ENCODE measurements at regions not wholly inside any gene's neighbourhood (a gene's known extent, or its start where the extent isn't known, plus 50 kb on each side); places are given as distances from the start of the nearest gene placed in this dataset.

DNA sequence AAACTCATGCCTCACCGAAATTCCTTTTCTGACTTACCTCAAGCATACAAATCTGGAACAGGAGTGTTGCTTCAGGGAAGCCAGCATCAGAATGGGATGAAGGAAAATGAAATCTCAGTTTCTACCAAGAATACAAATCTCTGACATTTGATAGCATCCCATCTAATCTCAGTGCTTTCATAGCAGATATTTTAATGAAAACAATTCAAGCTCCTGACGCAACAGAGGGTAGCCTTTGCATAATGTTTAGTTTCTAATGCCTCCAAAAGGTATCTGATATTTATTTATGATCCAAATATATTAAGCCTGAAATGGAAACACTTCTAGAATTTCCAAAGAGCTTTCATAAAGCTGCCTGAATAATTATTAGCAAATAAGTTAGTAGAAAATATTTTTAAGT, 251.4 kb downstream of the DEPDC1B start:
- peaks cover 27% of the 10 kb centered on the region for H3K27me3 ChIP-seq (ENCODE audit: insufficient read depth, poor library complexity, severe bottlenecking)
- H3K4me3 ChIP-seq (ENCODE audit: severe bottlenecking): no peak overlapping the region
- TF ChIP-seq CTCF (IDR thresholded peaks at IDR 0.05; ENCODE audit: poor library complexity, severe bottlenecking): no peak
- no peaks in the 10 kb centered on the region for H3K4me1 ChIP-seq (ENCODE audit: insufficient read depth, poor library complexity, severe bottlenecking)
- DNase-seq (ENCODE audit: low spot score) (no peak), ATAC-seq (ENCODE audit: low read depth) (no peak)
- H3K27ac ChIP-seq (ENCODE audit: poor library complexity, severe bottlenecking): no peak overlapping the region
- no peaks in the 10 kb centered on the region for H3K9me3 ChIP-seq (ENCODE audit: severe bottlenecking)
- H3K36me3 ChIP-seq (ENCODE audit: low read depth): no peaks in the 10 kb centered on the region

GRCh38 chr5:60447488-60447920, 252.5 kb downstream of the DEPDC1B start:
- no peak for ATAC-seq (ENCODE audit: low read depth)

DNA sequence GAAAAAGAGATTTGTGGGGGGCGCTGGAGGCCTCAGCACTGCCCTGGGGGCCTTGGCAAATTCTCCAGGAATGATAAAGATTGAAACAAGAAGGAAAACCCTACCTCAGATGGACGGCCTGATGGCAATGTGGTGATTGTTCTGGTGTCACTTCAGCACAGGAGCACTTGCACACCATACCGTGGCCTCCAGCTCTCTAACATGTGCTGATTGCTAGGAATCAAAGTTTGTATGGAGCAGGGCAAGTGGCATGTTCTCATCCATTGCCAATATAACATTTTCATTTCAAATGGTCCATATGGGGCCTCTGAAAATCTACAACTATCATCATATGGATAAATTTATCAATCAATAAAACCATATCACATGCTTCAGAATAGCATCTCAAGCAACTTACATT, 253.0 kb downstream of the DEPDC1B start:
- DNase-seq (ENCODE audit: low spot score) (no peak), ATAC-seq (ENCODE audit: low read depth) (no peak)
- no peak for TF ChIP-seq CTCF (IDR thresholded peaks at IDR 0.05; ENCODE audit: poor library complexity, severe bottlenecking)
- H3K4me3 ChIP-seq (ENCODE audit: severe bottlenecking): no peak overlapping the region
- H3K36me3 ChIP-seq (ENCODE audit: low read depth): no peaks in the 10 kb centered on the region
- no peaks in the 10 kb centered on the region for H3K4me1 ChIP-seq (ENCODE audit: insufficient read depth, poor library complexity, severe bottlenecking)
- no peaks in the 10 kb centered on the region for H3K9me3 ChIP-seq (ENCODE audit: severe bottlenecking)
- no peak overlapping the region for H3K27ac ChIP-seq (ENCODE audit: poor library complexity, severe bottlenecking)
- peaks cover 19% of the 10 kb centered on the region for H3K27me3 ChIP-seq (ENCODE audit: insufficient read depth, poor library complexity, severe bottlenecking)

More at GRCh38 chr5:60447488-60447920, 252.5 kb downstream of the DEPDC1B start:
- Histone ChIP-seq H3K36me3 (ENCODE audit: low read depth) (no peaks in the 10 kb centered on the region), H3K27ac (ENCODE audit: poor library complexity, severe bottlenecking) (no peak overlapping the region), H3K4me1 (ENCODE audit: insufficient read depth, poor library complexity, severe bottlenecking) (no peaks in the 10 kb centered on the region), H3K27me3 (ENCODE audit: insufficient read depth, poor library complexity, severe bottlenecking) (peaks cover 19% of the 10 kb centered on the region), H3K9me3 (ENCODE audit: severe bottlenecking) (no peaks in the 10 kb centered on the region), H3K4me3 (ENCODE audit: severe bottlenecking) (no peak overlapping the region)
- DNase-seq (ENCODE audit: low spot score): no peak
- TF ChIP-seq CTCF (IDR thresholded peaks at IDR 0.05; ENCODE audit: poor library complexity, severe bottlenecking): no peak

- no peak for TF ChIP-seq CTCF (IDR thresholded peaks at IDR 0.05; ENCODE audit: poor library complexity, severe bottlenecking)
- Histone ChIP-seq H3K4me1 (ENCODE audit: insufficient read depth, poor library complexity, severe bottlenecking) (no peaks in the 10 kb centered on the region), H3K9me3 (ENCODE audit: severe bottlenecking) (no peaks in the 10 kb centered on the region), H3K4me3 (ENCODE audit: severe bottlenecking) (no peak overlapping the region), H3K27ac (ENCODE audit: poor library complexity, severe bottlenecking) (no peak overlapping the region), H3K36me3 (ENCODE audit: low read depth) (no peaks in the 10 kb centered on the region), H3K27me3 (ENCODE audit: insufficient read depth, poor library complexity, severe bottlenecking) (peaks cover 19% of the 10 kb centered on the region)
- DNase-seq (ENCODE audit: low spot score): no peak
- ATAC-seq (ENCODE audit: low read depth): no peak
Measured at GRCh38 chr5:60445921-60446320, 254.0 kb downstream of the DEPDC1B start.

DNA sequence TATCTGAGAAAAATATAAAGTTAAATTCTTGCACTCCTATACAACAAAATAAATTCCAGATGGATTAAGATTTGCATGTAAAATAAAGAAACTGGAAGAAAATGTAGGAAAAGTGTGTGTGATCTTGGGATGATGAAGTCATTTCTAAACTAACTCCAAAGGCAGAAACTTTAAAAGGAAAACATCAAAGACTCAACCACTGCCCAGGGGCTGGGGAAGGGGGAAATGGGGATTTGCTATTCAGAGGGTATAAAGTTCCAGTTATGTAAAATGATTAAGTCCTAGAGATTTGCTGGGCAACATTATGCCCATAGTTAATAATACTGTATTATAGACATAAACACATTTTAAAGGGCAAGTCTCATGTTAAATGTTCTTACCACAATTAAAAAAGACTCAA, 254.5 kb downstream of the DEPDC1B start:
- no peak for TF ChIP-seq CTCF (IDR thresholded peaks at IDR 0.05; ENCODE audit: poor library complexity, severe bottlenecking)
- H3K36me3 ChIP-seq (ENCODE audit: low read depth): no peaks in the 10 kb centered on the region
- peaks cover 16% of the 10 kb centered on the region for H3K27me3 ChIP-seq (ENCODE audit: insufficient read depth, poor library complexity, severe bottlenecking)
- no peak overlapping the region for H3K4me3 ChIP-seq (ENCODE audit: severe bottlenecking)
- DNase-seq (ENCODE audit: low spot score): no peak
- H3K4me1 ChIP-seq (ENCODE audit: insufficient read depth, poor library complexity, severe bottlenecking): no peaks in the 10 kb centered on the region
- no peak overlapping the region for H3K27ac ChIP-seq (ENCODE audit: poor library complexity, severe bottlenecking)
- H3K9me3 ChIP-seq (ENCODE audit: severe bottlenecking): no peaks in the 10 kb centered on the region
- ATAC-seq (ENCODE audit: low read depth): no peak

Measured in RWPE2 (cell line).